ENCODE measurements at regions not wholly inside any gene's neighbourhood (a gene's known extent, or its start where the extent isn't known, plus 50 kb on each side); places are given as distances from the start of the nearest gene placed in this dataset.

DNA sequence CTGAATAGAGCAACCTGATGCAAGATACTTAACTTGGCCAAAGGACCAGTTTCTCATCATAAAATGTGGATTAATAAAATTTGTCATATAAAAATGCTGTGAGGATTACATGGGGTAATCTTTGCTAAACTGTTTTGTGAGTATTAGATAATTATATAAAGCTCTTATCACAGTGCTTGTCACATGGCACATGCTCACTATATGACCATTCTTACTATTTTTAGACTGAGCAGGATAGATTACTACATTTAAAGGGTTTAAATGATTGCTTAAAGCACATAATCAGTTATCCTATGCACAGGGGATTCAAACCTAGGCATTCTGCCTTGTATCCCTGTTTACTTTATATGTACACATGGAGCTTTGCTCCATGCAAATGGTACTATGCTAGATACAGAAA is 82.9 kb upstream of the COL24A1 start:
- Histone ChIP-seq H3K4me1 (no peaks in the 10 kb centered on the region), H3K4me3 (no peak overlapping the region), H3K9me3 (peaks cover 0 to 11% (median 4%) of the 10 kb centered on the region in 4 donors), H3K36me3 (no peaks in the 10 kb centered on the region), H3K27ac (no peak overlapping the region), H3K27me3 (no peaks in the 10 kb centered on the region)
- no peak for DNase-seq
- TF ChIP-seq, protein P1, sequence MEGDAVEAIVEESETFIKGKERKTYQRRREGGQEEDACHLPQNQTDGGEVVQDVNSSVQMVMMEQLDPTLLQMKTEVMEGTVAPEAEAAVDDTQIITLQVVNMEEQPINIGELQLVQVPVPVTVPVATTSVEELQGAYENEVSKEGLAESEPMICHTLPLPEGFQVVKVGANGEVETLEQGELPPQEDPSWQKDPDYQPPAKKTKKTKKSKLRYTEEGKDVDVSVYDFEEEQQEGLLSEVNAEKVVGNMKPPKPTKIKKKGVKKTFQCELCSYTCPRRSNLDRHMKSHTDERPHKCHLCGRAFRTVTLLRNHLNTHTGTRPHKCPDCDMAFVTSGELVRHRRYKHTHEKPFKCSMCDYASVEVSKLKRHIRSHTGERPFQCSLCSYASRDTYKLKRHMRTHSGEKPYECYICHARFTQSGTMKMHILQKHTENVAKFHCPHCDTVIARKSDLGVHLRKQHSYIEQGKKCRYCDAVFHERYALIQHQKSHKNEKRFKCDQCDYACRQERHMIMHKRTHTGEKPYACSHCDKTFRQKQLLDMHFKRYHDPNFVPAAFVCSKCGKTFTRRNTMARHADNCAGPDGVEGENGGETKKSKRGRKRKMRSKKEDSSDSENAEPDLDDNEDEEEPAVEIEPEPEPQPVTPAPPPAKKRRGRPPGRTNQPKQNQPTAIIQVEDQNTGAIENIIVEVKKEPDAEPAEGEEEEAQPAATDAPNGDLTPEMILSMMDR (IDR thresholded peaks at IDR 0.05) = no peak
- no peak for TF ChIP-seq POLR2A (IDR thresholded peaks at IDR 0.05)
- TF ChIP-seq EP300 (IDR thresholded peaks at IDR 0.05) = no peak
- no peak for TF ChIP-seq POLR2AphosphoS5 (IDR thresholded peaks at IDR 0.05)
- intact Hi-C loops (cut with DNase I; ENCODE audit: low total_unique reads) = no loop called here

DNA sequence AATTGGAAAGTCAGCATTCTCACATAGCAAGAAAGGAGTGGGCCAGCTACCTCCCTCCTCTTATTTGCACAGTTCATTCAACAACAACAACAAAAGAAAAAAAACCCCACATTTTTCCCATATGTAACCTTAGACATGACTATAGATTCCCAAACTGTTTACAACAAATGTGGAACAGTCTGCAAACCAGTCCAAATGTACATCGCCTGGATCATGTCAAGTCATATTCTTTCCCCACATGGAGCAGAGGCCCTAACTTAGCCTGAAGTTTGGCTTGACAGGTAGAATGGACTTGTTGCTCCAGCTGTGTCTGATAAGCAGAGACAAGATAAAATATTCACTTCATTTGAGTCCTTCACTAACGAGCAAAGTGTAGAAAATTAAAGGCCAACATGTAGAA is 81.7 kb upstream of the COL24A1 start:
- TF ChIP-seq POLR2A (IDR thresholded peaks at IDR 0.05) (no peak), EP300 (IDR thresholded peaks at IDR 0.05) (no peak), POLR2AphosphoS5 (IDR thresholded peaks at IDR 0.05) (no peak)
- TF ChIP-seq, protein P1 (IDR thresholded peaks at IDR 0.05) = no peak
- 51 to 67% (median 53%) methylated on average over 2 of the region's 2 CpGs for WGBS, 5 donors

DNA sequence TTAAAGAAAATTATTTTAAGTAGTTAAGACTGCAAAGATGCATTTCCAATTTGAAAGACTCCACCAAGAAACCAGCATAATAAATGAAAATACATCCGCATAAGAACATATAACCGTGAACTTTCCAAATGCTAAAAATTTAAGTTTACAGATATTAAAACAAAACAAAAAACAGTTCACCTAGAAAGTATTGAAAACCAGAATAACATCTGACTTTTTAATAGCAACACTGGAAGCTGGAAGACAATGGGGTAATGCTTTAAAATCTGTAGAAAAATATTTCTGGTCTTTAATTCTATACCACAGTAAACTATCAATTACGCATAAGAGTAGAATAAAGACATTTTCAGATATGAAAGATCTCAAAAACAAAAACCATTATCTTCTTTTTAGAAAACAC is 79.3 kb upstream of the COL24A1 start:
- DNase-seq = no peak
- peaks cover 0 to 11% (median 4%) of the 10 kb centered on the region in 4 donors for H3K9me3 ChIP-seq
- no peaks in the 10 kb centered on the region for H3K36me3 ChIP-seq
- no peaks in the 10 kb centered on the region for H3K4me1 ChIP-seq
- no peaks in the 10 kb centered on the region for H3K27me3 ChIP-seq
- TF ChIP-seq POLR2A (IDR thresholded peaks at IDR 0.05) (no peak), POLR2AphosphoS5 (IDR thresholded peaks at IDR 0.05) (no peak), EP300 (IDR thresholded peaks at IDR 0.05) (no peak)
- TF ChIP-seq, protein P1 (IDR thresholded peaks at IDR 0.05) = no peak
- WGBS, 5 donors = 94 to 96% (median 95%) methylated on average over 3 of the region's 3 CpGs
- no peak overlapping the region for H3K27ac ChIP-seq
- H3K4me3 ChIP-seq = no peak overlapping the region
- intact Hi-C loops (cut with DNase I; ENCODE audit: low total_unique reads) = no loop called here

More for the DNA sequence above, 81.7 kb upstream of the COL24A1 start:
- Histone ChIP-seq H3K4me1 (no peaks in the 10 kb centered on the region), H3K27me3 (no peaks in the 10 kb centered on the region), H3K4me3 (no peak overlapping the region), H3K27ac (no peak overlapping the region), H3K36me3 (no peaks in the 10 kb centered on the region), H3K9me3 (peaks cover 0 to 11% (median 4%) of the 10 kb centered on the region in 4 donors)
- DNase-seq = peak in 1 of 2 donors; percentile 20
- intact Hi-C loops (cut with DNase I; ENCODE audit: low total_unique reads) = no loop called here

DNA sequence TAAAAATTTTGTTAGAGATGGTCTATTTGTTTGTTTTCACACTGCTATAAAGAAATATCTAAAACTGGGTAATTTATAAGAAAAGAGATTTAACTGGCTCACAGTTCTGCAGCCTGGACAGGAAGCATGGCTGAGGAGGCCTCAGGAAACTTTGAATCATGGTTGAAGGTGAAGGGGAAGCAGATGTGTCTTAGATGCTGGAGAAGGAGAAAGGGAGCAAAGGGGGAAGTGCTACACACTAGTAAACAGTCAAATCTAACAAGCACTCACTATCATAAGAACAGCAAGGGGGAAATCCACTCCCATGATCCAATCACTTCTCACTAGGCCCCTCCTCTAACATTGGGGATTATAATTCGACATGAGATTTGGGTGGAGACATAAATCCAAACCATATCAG is 76.8 kb upstream of the COL24A1 start:
- Histone ChIP-seq H3K27ac (no peak overlapping the region), H3K36me3 (no peaks in the 10 kb centered on the region), H3K9me3 (peaks cover 0 to 11% (median 4%) of the 10 kb centered on the region in 4 donors), H3K4me3 (no peak overlapping the region), H3K27me3 (no peaks in the 10 kb centered on the region), H3K4me1 (no peaks in the 10 kb centered on the region)
- TF ChIP-seq, protein P1 (IDR thresholded peaks at IDR 0.05) = no peak
- TF ChIP-seq POLR2AphosphoS5 (IDR thresholded peaks at IDR 0.05) (no peak), POLR2A (IDR thresholded peaks at IDR 0.05) (no peak), EP300 (IDR thresholded peaks at IDR 0.05) (no peak)
- no peak for DNase-seq
- WGBS, 5 donors = 36 to 71% (median 63%) methylated on average over 1 of the region's 1 CpG
- intact Hi-C loops (cut with DNase I; ENCODE audit: low total_unique reads) = no loop called here
